GM13977 (cell line): ENCODE measurements at regions not wholly inside any gene's neighbourhood (a gene's known extent, or its start where the extent isn't known, plus 50 kb on each side); places are given as distances from the start of the nearest gene placed in this dataset.

Source experiments
- DNase-seq: peaks from one replicate; pipeline ENCODE4 v3.0.0; 2012; ENCODE audit warnings: low spot score
- in situ Hi-C: fragments of 300-500 bp; cut with MboI; formaldehyde crosslinking; loops from one replicate; pipeline ENCODE4 v1.12.0; 2022; ENCODE audit warnings: low sequenced_read_pairs, low pct_unique_long_range_greater_than_20kb, mixed read lengths, inconsistent platforms; ENCODE audit not compliant: unreplicated experiment
- TF ChIP-seq, protein P1 (sequence below): IDR thresholded peaks from 2 replicates; pipeline ENCODE4 v1.5.1; 2012; ENCODE audit warnings: mild to moderate bottlenecking, control low read depth; ENCODE audit not compliant: insufficient read depth; ENCODE audit errors: extremely low read depth, missing control alignments

DNA sequence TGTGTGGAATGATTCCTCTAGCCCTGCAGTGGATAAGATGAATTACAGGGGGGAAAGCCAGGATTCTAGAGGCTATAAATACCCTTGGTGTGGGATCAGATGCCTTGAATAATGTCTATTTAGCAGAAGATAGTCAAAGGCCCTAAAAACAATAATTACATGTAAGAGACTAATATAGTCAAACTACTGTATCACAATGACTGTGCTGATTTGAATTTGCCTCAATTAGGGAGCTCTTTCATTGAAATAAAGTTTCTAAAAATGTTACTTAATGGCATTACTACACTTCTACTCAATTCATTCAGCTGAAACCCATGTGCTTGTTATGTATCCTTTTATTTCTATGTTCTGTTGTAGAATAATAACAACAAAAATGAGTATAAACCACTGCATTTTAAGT lies 915.6 kb downstream of the TUSC7 start:
- no peak for DNase-seq
- in situ Hi-C loops: no loop called here
- TF ChIP-seq, protein P1, sequence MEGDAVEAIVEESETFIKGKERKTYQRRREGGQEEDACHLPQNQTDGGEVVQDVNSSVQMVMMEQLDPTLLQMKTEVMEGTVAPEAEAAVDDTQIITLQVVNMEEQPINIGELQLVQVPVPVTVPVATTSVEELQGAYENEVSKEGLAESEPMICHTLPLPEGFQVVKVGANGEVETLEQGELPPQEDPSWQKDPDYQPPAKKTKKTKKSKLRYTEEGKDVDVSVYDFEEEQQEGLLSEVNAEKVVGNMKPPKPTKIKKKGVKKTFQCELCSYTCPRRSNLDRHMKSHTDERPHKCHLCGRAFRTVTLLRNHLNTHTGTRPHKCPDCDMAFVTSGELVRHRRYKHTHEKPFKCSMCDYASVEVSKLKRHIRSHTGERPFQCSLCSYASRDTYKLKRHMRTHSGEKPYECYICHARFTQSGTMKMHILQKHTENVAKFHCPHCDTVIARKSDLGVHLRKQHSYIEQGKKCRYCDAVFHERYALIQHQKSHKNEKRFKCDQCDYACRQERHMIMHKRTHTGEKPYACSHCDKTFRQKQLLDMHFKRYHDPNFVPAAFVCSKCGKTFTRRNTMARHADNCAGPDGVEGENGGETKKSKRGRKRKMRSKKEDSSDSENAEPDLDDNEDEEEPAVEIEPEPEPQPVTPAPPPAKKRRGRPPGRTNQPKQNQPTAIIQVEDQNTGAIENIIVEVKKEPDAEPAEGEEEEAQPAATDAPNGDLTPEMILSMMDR: no peak

DNA sequence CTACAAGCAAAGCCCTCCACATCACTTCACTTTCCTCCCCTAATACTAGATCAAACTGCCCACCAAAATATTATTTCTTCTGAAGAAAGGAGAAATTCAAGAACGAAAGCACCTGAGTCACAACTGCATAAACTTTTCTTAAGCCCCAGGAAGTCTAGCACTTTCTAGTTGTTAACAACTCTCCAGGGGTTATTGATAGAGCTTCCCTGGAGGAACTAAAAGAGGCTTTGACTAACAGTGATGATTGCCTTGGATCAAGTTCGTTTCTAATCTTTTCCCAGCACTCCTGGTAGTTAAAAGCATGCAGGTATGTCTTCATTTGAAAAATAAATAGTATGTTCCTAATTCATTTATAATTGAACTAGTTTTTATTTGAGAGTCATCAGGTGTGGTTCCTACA lies 917.0 kb downstream of the TUSC7 start:
- DNase-seq: no peak
- TF ChIP-seq, protein P1: no peak
- in situ Hi-C loops: no loop called here

DNA sequence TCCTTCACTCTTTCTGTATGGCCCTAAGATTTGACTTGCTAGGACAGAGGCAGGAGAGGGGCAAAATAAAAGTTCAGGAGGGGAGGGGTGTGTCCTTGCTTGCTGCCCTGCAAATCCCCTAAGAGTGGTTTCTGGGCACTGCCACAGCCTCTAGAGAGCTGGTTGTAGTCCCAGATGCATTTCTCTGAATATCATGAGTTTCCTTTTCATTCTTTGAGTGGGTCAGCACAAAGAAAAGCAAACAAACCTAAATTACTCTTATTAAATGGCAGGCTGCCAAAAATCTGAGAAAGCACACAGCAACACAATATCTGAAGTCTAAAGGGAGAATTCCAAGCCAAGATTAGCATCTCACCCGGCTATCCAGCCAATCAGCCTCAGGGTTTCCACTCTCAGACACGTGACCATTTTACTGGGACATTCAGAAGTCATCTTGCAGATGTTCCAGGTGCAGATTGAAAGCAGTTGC lies 919.3 kb downstream of the TUSC7 start:
- in situ Hi-C loops: no loop called here
- no peak for DNase-seq
- TF ChIP-seq, protein P1: no peak

DNA sequence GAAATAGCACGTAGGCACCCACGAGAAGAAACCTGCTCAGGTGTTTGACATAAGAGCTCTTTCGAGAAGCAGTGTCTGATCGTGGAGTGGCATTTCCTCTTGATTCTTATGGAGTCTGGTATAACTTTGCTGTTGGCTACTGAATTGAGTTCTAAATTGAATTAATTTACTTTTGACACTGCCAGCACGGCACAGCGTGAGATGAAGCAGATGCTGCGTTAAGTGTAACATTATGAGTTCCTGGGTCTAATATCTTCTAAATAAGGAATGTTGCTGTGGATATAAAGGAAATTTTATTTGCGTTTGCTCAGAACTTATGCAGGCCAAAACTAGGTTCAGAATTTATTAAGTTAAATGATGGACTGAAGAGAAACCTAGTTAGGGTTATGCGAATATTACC lies 919.9 kb downstream of the TUSC7 start:
- no peak for DNase-seq
- in situ Hi-C loops: no loop called here

DNA sequence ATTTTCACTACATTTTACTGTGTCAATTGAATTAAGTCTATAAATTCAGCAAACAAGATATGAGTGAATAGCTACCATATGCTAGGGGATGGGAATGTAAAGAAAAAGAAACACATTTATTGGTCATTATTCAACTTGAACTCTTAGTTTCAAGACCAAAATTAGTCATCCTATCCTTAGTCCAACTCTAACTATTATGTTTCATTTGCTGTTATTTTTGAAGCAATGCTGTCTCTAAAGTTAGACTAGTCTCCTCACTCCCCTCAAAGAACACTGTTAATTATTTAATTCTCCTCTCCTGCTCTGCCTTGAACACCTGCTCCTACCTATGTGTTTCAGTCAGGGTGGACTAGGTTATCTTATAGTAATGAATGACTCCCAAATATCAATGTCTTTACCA lies 920.9 kb downstream of the TUSC7 start:
- DNase-seq: no peak
- in situ Hi-C loops: no loop called here
- TF ChIP-seq, protein P1: no peak

More for the DNA sequence above, 919.9 kb downstream of the TUSC7 start:
- TF ChIP-seq, protein P1: no peak

DNA sequence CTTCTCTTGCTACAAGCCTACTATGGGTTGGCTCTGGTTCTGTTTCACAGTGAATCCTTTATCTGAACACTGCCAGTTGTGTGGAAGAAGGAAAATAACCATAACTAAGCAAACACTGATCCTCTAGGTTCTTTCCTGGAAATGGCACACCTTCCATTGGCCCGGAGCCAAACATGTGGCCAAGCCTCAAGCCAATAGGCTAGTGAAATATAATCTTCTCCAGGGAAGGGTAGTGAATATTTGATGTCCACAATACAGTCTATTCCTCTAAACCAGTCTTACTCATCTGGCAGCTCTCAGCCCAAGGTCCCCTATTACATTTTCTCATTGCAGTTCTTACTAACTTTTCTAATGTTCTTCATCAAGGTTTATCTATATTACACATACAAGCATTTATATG lies 921.3 kb downstream of the TUSC7 start:
- no peak for DNase-seq
- TF ChIP-seq, protein P1: no peak
- in situ Hi-C loops: no loop called here

DNA sequence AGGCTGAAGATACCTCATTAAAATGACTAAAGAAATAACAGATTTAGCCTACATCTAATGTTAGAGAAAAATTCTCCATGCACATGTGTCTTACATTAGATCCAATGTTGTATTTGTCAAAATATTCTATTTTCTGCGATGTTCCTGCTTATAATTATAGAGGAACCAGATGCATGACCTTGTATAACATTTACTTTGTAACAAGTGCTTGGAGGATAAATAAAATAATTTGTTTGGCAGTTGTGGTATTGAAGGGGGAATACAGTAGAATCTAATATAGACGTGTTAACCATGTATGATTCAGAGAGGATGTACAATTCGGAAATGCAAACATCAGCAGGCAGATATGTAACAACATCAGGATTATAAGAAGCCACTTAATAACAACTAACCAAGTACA lies 922.2 kb downstream of the TUSC7 start:
- in situ Hi-C loops: no loop called here
- TF ChIP-seq, protein P1: no peak
- DNase-seq: no peak
